IMR-90 (cell line): ENCODE measurements at regions not wholly inside any gene's neighbourhood (a gene's known extent, or its start where the extent isn't known, plus 50 kb on each side); places are given as distances from the start of the nearest gene placed in this dataset.

Experiments used
- ATAC-seq: fragments of 200-7000 bp; cut with Tn5 transposase; 2 replicates; pipeline ENCODE4 v1.9.1; 2020; ENCODE audit warnings: low read depth, mild to moderate bottlenecking, moderate library complexity
- BruUV-seq: library from RNA; stranded (reverse); fragments of 400-500 nt; replicated peaks from 2 replicates; lab custom pipeline; 2021; lab: Mats Ljungman, UMichigan
- CTCF ChIA-PET: fragments of 300-600 bp; formaldehyde crosslinking; extraction: SDS; loops from one replicate; lab custom pipeline; 2021; ENCODE audit warnings: antibody characterized with exemption; lab: Yijun Ruan, JAX
- POLR2A ChIA-PET: fragments of 300-600 bp; sonication (Branson Sonifier 250); formaldehyde crosslinking; loops from one replicate; lab custom pipeline; 2022; ENCODE audit warnings: antibody characterized with exemption; ENCODE audit not compliant: unreplicated experiment; lab: Charles Lee
- DNase-seq: peaks from one replicate; pipeline ENCODE4 v3.0.0; 2013
- H2AFZ ChIP-seq: replicated peaks from 2 replicates; pipeline ENCODE3; 2013; ENCODE audit warnings: low read length, mild to moderate bottlenecking; ENCODE audit not compliant: poor library complexity
- H2AK5ac ChIP-seq: 2 replicates; pipeline ENCODE4 v1.6.1; 2013; ENCODE audit warnings: low read depth, low read length, inconsistent platforms
- H2AK9ac ChIP-seq: replicated peaks from 2 replicates; pipeline ENCODE3; 2013; ENCODE audit warnings: mild to moderate bottlenecking, low read depth, low read length, moderate library complexity; ENCODE audit not compliant: poor library complexity
- H2BK120ac ChIP-seq: 2 replicates; pipeline ENCODE4 v1.6.1; 2013; ENCODE audit warnings: low read depth, low read length, inconsistent platforms
- H2BK15ac ChIP-seq: 3 replicates; pipeline ENCODE4 v1.6.1; 2013; ENCODE audit warnings: low read depth, low read length, inconsistent platforms
- H2BK20ac ChIP-seq: 2 replicates; pipeline ENCODE4 v1.6.1; 2013; ENCODE audit warnings: low read depth, mild to moderate bottlenecking, inconsistent platforms, low read length, moderate library complexity
- H2BK5ac ChIP-seq: 2 replicates; pipeline ENCODE4 v1.6.1; 2013; ENCODE audit warnings: mild to moderate bottlenecking, low read depth, low read length, inconsistent platforms; ENCODE audit not compliant: poor library complexity, severe bottlenecking
- H3K14ac ChIP-seq: replicated peaks from 2 replicates; pipeline ENCODE4 v1.6.1; 2013; ENCODE audit warnings: low read depth, low read length, inconsistent platforms
- H3K18ac ChIP-seq: 2 replicates; pipeline ENCODE4 v1.6.1; 2013; ENCODE audit warnings: low read depth, low read length, control low read depth
- H3K23ac ChIP-seq: 2 replicates; pipeline ENCODE4 v1.6.1; 2013; ENCODE audit warnings: low read depth, low read length, inconsistent platforms
- H3K27ac ChIP-seq: 2 replicates; pipeline ENCODE4 v1.5.1; 2013; ENCODE audit warnings: mild to moderate bottlenecking, control low read depth, low read length; ENCODE audit not compliant: insufficient read depth
- H3K27me3 ChIP-seq: 2 replicates; pipeline ENCODE4 v1.6.1; 2013; ENCODE audit warnings: low read length; ENCODE audit not compliant: control insufficient read depth, insufficient read depth
- H3K36me3 ChIP-seq: 2 replicates; pipeline ENCODE4 v1.6.1; 2013; ENCODE audit warnings: low read length, mixed read lengths; ENCODE audit not compliant: control insufficient read depth, insufficient read depth
- H3K4ac ChIP-seq: 2 replicates; pipeline ENCODE4 v1.6.1; 2013; ENCODE audit warnings: low read depth, low read length, inconsistent platforms
- H3K4me1 ChIP-seq: 2 replicates; pipeline ENCODE4 v1.6.1; 2013; ENCODE audit warnings: low read length, mixed read lengths; ENCODE audit not compliant: control insufficient read depth, insufficient read depth
- H3K4me2 ChIP-seq: 2 replicates; pipeline ENCODE4 v1.6.1; 2013; ENCODE audit warnings: low read depth, mild to moderate bottlenecking, control low read depth, low read length, moderate library complexity
- H3K4me3 ChIP-seq: 2 replicates; pipeline ENCODE4 v1.5.1; 2013; ENCODE audit warnings: low read depth, mild to moderate bottlenecking, control low read depth, low read length, moderate library complexity; ENCODE audit not compliant: insufficient read depth
- H3K56ac ChIP-seq: 2 replicates; pipeline ENCODE4 v1.6.1; 2013; ENCODE audit warnings: low read length, inconsistent platforms; ENCODE audit not compliant: insufficient read depth; ENCODE audit errors: extremely low read depth
- H3K79me1 ChIP-seq, 2 experiments: 2 replicates each; pipeline ENCODE4 v1.6.1; 2013; ENCODE audit warnings: low read length in 2 of 2, inconsistent platforms in 1 of 2, low read depth in 1 of 2
- H3K9ac ChIP-seq: 2 replicates; pipeline ENCODE4 v1.6.1; 2013; ENCODE audit warnings: low read depth, low read length, control low read depth
- H3K9me1 ChIP-seq: 2 replicates; pipeline ENCODE4 v1.6.1; 2013; ENCODE audit warnings: low read length, inconsistent platforms; ENCODE audit not compliant: insufficient read depth
- H3K9me3 ChIP-seq: 2 replicates; pipeline ENCODE4 v1.6.1; 2013; ENCODE audit warnings: low read length; ENCODE audit not compliant: control insufficient read depth, insufficient read depth
- H4K20me1 ChIP-seq: 2 replicates; pipeline ENCODE4 v1.6.1; 2013; ENCODE audit warnings: low read length, inconsistent platforms; ENCODE audit not compliant: insufficient read depth
- H4K5ac ChIP-seq: 2 replicates; pipeline ENCODE4 v1.6.1; 2013; ENCODE audit warnings: mild to moderate bottlenecking, low read depth, low read length, control low read depth
- H4K8ac ChIP-seq, 2 experiments: 2 replicates each; pipeline ENCODE4 v1.6.1; 2013; ENCODE audit warnings: low read depth in 2 of 2, low read length in 2 of 2, control low read depth in 1 of 2, inconsistent platforms in 1 of 2
- H4K91ac ChIP-seq: 2 replicates; pipeline ENCODE4 v1.6.1; 2013; ENCODE audit warnings: low read depth, low read length, inconsistent platforms; ENCODE audit not compliant: insufficient read depth
- CHD1 ChIP-seq: IDR thresholded peaks from 2 replicates; pipeline ENCODE4 v1.6.1; 2012; ENCODE audit warnings: low read depth, low read length, improper control_type of control experiment
- FOS ChIP-seq: fragments of 150-350 bp; IDR thresholded peaks from 2 replicates; pipeline ENCODE4 v1.6.1; 2016; ENCODE audit warnings: low read depth, low read length
- MAZ ChIP-seq: IDR thresholded peaks from 2 replicates; pipeline ENCODE4 v1.6.1; 2012; ENCODE audit warnings: low read depth, mild to moderate bottlenecking, low read length, improper control_type of control experiment, moderate library complexity, borderline replicate concordance
- NFE2L2 ChIP-seq: fragments of 150-350 bp; IDR thresholded peaks from 2 replicates; pipeline ENCODE4 v1.6.1; 2016; ENCODE audit warnings: low read depth, mild to moderate bottlenecking, low read length
- RAD21 ChIP-seq: IDR thresholded peaks from 2 replicates; pipeline ENCODE4 v1.6.1; 2012; ENCODE audit warnings: low read length, improper control_type of control experiment
- RCOR1 ChIP-seq: IDR thresholded peaks from 2 replicates; pipeline ENCODE4 v1.6.1; 2012; ENCODE audit warnings: mild to moderate bottlenecking, low read length, improper control_type of control experiment; ENCODE audit not compliant: insufficient replicate concordance
- WGBS, 2 experiments: methylation state at CpG; one replicate each; pipeline versions ENCODE4 v1.1.5 to v1.1.7; 2013; ENCODE audit warnings: missing lambda C conversion rate in 2 of 2; ENCODE audit not compliant: insufficient read length in 1 of 2; ENCODE audit errors: extremely low coverage in 2 of 2; 5-methylcytosine and 5-hydroxymethylcytosine counted together
- dilution Hi-C: fragments of 300-500 bp; cut with HindIII; formaldehyde crosslinking; loops from one replicate; pipeline ENCODE4 v1.14.3; 2018; ENCODE audit warnings: low sequenced_read_pairs; ENCODE audit not compliant: unreplicated experiment
- in situ Hi-C: fragments of 300-500 bp; cut with MboI; formaldehyde crosslinking; loops from 3 replicates; pipeline ENCODE4 v1.14.3; 2019; ENCODE audit warnings: low sequenced_read_pairs, inconsistent platforms, mixed read lengths
- intact Hi-C: fragments of 100-400 bp; cut with micrococcal nuclease; formaldehyde crosslinking; loops from 2 replicates; pipeline ENCODE4 v1.10.0; 2022
- TF ChIP-seq, protein P1 (sequence below): fragments of 150-350 bp; IDR thresholded peaks from 2 replicates; pipeline ENCODE4 v1.6.1; 2017; ENCODE audit warnings: mild to moderate bottlenecking, antibody characterized with exemption, low read length, low read depth

DNA sequence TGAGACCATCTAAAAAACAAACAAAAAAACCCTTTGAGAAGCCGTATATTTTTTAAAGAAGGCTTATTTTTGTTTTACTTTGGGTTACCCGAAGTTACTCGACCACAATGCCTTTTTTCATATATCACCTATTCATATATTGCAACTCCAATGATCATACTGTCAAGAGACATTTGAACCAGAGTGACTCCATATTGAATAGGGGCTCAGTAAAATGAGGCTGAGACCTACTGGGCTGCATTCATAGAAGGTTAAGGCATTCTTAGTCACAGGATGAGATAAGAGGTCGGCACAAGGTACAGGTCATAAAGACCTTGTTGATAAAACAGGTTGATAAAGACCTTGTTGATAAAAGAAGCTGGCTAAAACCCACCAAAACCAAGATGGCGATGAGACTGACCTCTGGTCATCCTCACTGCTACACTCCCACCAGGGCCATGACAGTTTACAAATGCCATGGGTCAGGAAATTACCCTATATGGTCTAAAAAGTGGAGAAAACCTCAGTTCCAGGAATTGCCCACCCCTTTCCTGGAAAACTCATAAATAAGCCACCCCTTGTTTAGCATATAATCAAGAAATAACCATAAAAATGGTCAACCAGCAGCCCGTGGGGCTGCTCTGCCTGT lies 50.0 kb upstream of the PKP2 start:
- Histone ChIP-seq H3K9me1 (no peaks in the 10 kb centered on the region), H3K79me1 (no peaks in the 10 kb centered on the region), H3K4me2 (no peak overlapping the region), H3K18ac (no peak overlapping the region), H2AFZ (no peak overlapping the region), H3K9ac (no peak overlapping the region), H4K20me1 (no peaks in the 10 kb centered on the region), H4K91ac (no peak overlapping the region), H3K4me3 (no peak overlapping the region), H2BK5ac (no peak overlapping the region), H3K4me1 (no peaks in the 10 kb centered on the region), H2BK120ac (no peak overlapping the region), H3K27ac (no peak overlapping the region), H4K8ac (no peak overlapping the region), H2BK20ac (no peak overlapping the region), H3K36me3 (no peaks in the 10 kb centered on the region), H3K9me3 (peaks cover 6% of the 10 kb centered on the region), H3K23ac (no peak overlapping the region), H3K27me3 (no peaks in the 10 kb centered on the region), H3K14ac (no peak overlapping the region), H2AK5ac (no peak overlapping the region), H3K4ac (no peak overlapping the region), H4K5ac (no peak overlapping the region), H2AK9ac (no peak overlapping the region), H3K56ac (no peak overlapping the region), H2BK15ac (no peak overlapping the region)
- CTCF ChIA-PET, result no interaction called here
- dilution Hi-C loops (no loop called here), in situ Hi-C loops (no loop called here), intact Hi-C loops (no loop called here)
- no CpG with 5 or more reads among the region's 6 CpGs for WGBS, 2 experiments
- TF ChIP-seq RAD21 (no peak), RCOR1 (no peak), NFE2L2 (no peak), MAZ (no peak), FOS (no peak), CHD1 (no peak)
- TF ChIP-seq, protein P1, sequence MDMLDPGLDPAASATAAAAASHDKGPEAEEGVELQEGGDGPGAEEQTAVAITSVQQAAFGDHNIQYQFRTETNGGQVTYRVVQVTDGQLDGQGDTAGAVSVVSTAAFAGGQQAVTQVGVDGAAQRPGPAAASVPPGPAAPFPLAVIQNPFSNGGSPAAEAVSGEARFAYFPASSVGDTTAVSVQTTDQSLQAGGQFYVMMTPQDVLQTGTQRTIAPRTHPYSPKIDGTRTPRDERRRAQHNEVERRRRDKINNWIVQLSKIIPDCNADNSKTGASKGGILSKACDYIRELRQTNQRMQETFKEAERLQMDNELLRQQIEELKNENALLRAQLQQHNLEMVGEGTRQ, result no peak
- no TSS peak for BruUV-seq
- POLR2A ChIA-PET, result no interaction called here
- no peak for ATAC-seq
- DNase-seq, result no peak
